Retinal pigment epithelial cell (primary cell): ENCODE measurements at regions not wholly inside any gene's neighbourhood (a gene's known extent, or its start where the extent isn't known, plus 50 kb on each side); places are given as distances from the start of the nearest gene placed in this dataset.

Experiments
- DNase-seq: peaks from one replicate; pipeline ENCODE4 v3.0.0-alpha.2; 2010; ENCODE audit warnings: low read depth
- H3K4me3 ChIP-seq: 2 replicates; pipeline ENCODE4 v1.5.1; 2011; ENCODE audit warnings: mild to moderate bottlenecking, low read length, control low read depth, moderate library complexity
- TF ChIP-seq, protein P1 (sequence below): conservative IDR thresholded peaks from 2 replicates; pipeline ENCODE4 v1.5.1; 2011; ENCODE audit warnings: low read depth, low read length, control low read depth, inconsistent platforms

DNA sequence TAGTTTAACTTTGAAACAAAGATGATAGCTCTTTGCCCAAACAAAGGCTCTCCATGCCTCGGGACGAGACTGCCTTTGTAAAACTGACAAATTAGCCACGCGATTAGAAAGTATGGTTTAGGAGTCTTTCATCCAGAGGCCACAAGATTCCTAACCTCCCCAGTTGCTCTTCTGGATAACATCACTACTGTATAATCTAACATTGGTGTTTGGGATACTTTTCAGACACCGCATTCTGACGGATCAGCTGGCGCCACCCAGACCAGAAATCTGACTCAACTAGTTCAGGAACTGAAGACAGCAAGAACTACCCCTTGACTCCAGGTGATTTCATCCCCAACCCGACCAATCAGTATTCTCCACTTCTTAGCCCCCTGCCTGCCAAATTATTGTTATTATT is 98.1 kb upstream of the TEX13D start:
- DNase-seq = no peak
- no peak overlapping the region for H3K4me3 ChIP-seq
- TF ChIP-seq, protein P1, sequence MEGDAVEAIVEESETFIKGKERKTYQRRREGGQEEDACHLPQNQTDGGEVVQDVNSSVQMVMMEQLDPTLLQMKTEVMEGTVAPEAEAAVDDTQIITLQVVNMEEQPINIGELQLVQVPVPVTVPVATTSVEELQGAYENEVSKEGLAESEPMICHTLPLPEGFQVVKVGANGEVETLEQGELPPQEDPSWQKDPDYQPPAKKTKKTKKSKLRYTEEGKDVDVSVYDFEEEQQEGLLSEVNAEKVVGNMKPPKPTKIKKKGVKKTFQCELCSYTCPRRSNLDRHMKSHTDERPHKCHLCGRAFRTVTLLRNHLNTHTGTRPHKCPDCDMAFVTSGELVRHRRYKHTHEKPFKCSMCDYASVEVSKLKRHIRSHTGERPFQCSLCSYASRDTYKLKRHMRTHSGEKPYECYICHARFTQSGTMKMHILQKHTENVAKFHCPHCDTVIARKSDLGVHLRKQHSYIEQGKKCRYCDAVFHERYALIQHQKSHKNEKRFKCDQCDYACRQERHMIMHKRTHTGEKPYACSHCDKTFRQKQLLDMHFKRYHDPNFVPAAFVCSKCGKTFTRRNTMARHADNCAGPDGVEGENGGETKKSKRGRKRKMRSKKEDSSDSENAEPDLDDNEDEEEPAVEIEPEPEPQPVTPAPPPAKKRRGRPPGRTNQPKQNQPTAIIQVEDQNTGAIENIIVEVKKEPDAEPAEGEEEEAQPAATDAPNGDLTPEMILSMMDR = no peak

GRCh38 chrX:124238268-124238667 is 94.2 kb upstream of the TEX13D start:
- TF ChIP-seq, protein P1 = no peak
- no peak for DNase-seq
- no peak overlapping the region for H3K4me3 ChIP-seq

DNA sequence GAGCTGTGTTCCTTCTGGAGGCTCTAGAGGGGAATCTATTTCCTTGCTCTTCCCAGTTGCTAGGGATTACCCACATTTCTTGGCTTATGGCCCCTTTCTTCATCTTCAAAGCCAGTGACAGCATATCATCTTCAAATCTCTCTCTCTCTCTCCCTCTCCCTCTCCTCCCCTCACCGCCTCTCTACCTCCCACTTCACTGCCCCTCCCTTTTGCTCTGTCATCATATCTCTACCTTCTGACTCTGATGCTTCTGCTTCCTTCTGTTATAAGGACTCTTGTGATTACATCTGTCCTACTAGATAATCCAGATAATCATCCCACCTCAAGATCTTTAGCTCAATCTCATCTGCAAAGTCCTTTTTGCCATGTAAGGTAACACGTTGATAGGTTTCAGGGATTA is 93.1 kb upstream of the TEX13D start:
- no peak overlapping the region for H3K4me3 ChIP-seq
- DNase-seq = no peak
- TF ChIP-seq, protein P1 = no peak

DNA sequence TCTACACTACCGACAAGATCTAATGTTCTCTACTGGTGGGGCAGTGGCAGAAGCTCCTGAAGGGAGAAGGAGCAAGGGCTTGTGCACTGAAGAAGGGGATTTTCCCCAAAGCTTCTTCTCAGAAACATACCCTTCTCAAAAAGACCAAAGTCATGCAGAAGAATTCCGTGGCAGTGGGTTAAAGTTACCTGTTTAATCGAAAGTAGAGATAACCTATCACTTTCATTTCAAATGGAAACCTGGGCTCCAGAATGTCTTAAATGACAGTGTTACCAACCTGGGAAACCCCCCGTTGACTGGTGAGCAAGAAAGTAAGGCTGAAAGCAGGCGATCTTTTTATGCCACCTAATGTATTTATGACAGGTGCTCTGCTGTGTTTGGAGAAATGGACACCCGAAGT is 92.5 kb upstream of the TEX13D start:
- TF ChIP-seq, protein P1 = no peak
- no peak overlapping the region for H3K4me3 ChIP-seq
- no peak for DNase-seq

- no peak overlapping the region for H3K4me3 ChIP-seq
- TF ChIP-seq, protein P1 = no peak
- no peak for DNase-seq
These were observed 92.0 kb upstream of the TEX13D start for GRCh38 chrX:124240422-124240821.

DNA sequence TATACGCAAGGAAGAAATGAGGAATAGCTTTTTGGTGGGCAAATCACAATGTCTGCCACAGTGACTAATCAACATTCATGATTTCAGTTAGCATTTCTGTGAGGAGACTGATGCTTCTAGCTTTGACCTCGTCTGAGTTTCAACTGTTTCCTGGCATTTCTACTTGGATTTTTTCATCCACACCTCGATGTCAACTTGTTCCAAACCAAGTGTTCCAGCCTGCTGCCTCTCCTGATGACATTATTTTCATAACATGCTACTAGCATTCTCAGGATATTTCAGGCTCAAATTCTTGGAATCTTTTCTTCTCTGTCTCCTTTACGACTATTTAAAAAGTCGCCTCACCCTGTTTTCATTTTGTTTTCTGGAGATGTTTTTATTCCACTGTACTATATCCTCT is 90.3 kb upstream of the TEX13D start:
- DNase-seq = no peak
- H3K4me3 ChIP-seq = no peak overlapping the region
- TF ChIP-seq, protein P1 = no peak

GRCh38 chrX:124249345-124249744 is 83.1 kb upstream of the TEX13D start:
- TF ChIP-seq, protein P1 = no peak
- no peak overlapping the region for H3K4me3 ChIP-seq
- DNase-seq = no peak
